IMR-90 (cell line): ENCODE measurements at regions not wholly inside any gene's neighbourhood (a gene's known extent, or its start where the extent isn't known, plus 50 kb on each side); places are given as distances from the start of the nearest gene placed in this dataset.

Source experiments
- CEBPB ChIP-seq: IDR thresholded peaks from 2 replicates; pipeline ENCODE4 v1.6.1; 2012; ENCODE audit warnings: low read depth, low read length, improper control_type of control experiment
- MXI1 ChIP-seq: IDR thresholded peaks from 2 replicates; pipeline ENCODE4 v1.6.1; 2012; ENCODE audit warnings: low read depth, mild to moderate bottlenecking, low read length, moderate library complexity, borderline replicate concordance
- POLR2A ChIP-seq: IDR thresholded peaks from 2 replicates; pipeline ENCODE4 v1.6.1; 2012; ENCODE audit warnings: mild to moderate bottlenecking, low read depth, low read length
- RCOR1 ChIP-seq: IDR thresholded peaks from 2 replicates; pipeline ENCODE4 v1.6.1; 2012; ENCODE audit warnings: mild to moderate bottlenecking, low read length, improper control_type of control experiment; ENCODE audit not compliant: insufficient replicate concordance
- TF ChIP-seq, protein P1 (sequence below): conservative IDR thresholded peaks from 2 replicates; pipeline ENCODE4 v1.5.1; 2012; ENCODE audit warnings: mild to moderate bottlenecking, low read depth, low read length, improper control_type of control experiment

DNA sequence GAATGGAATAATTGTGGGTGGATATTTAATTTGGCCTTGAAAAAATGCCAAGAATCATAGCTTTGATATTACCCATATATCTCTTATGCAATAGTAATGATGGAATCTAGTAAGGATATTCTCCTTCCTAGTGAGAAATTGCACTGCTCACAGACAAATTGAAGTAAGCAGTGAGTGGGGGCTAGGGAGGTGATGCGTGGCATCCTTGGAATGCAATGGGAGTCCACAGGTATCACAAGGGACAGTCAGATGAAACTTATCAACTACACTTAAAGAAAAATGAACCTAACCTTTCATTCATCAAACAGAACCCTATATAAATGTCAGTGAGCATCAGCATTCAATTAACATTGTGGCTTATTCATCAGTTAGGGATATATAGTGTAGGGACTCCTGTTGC is 57.8 kb downstream of the IZUMO3 start:
- TF ChIP-seq, protein P1, sequence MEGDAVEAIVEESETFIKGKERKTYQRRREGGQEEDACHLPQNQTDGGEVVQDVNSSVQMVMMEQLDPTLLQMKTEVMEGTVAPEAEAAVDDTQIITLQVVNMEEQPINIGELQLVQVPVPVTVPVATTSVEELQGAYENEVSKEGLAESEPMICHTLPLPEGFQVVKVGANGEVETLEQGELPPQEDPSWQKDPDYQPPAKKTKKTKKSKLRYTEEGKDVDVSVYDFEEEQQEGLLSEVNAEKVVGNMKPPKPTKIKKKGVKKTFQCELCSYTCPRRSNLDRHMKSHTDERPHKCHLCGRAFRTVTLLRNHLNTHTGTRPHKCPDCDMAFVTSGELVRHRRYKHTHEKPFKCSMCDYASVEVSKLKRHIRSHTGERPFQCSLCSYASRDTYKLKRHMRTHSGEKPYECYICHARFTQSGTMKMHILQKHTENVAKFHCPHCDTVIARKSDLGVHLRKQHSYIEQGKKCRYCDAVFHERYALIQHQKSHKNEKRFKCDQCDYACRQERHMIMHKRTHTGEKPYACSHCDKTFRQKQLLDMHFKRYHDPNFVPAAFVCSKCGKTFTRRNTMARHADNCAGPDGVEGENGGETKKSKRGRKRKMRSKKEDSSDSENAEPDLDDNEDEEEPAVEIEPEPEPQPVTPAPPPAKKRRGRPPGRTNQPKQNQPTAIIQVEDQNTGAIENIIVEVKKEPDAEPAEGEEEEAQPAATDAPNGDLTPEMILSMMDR: no peak
- no peak for TF ChIP-seq RCOR1
- no peak for TF ChIP-seq CEBPB
- no peak for TF ChIP-seq MXI1
- TF ChIP-seq POLR2A: no peak
